PC-9 (cell line): ENCODE measurements at regions not wholly inside any gene's neighbourhood (a gene's known extent, or its start where the extent isn't known, plus 50 kb on each side); places are given as distances from the start of the nearest gene placed in this dataset.

Experiments
- CTCF ChIP-seq: fragments of 200-600 bp; sonication (generic); conservative IDR thresholded peaks from 2 replicates; pipeline ENCODE4 v1.6.1; 2017; ENCODE audit warnings: mixed run types, antibody characterized with exemption, mild to moderate bottlenecking, moderate library complexity
- EZH2 ChIP-seq: fragments of 200-600 bp; sonication (generic); IDR thresholded peaks from 2 replicates; pipeline ENCODE4 v1.8.0; 2017; ENCODE audit warnings: antibody characterized with exemption, low read depth

- TF ChIP-seq CTCF (no peak), EZH2 (no peak)
Measured at GRCh38 chr1:223462047-223462630, 68.9 kb downstream of the CCDC185 start.
